B cell (primary cell): ENCODE measurements at regions not wholly inside any gene's neighbourhood (a gene's known extent, or its start where the extent isn't known, plus 50 kb on each side); places are given as distances from the start of the nearest gene placed in this dataset.

Source experiments
- EZH2 ChIP-seq: IDR thresholded peaks from 2 replicates; pipeline ENCODE4 v1.6.1; 2012; ENCODE audit warnings: borderline replicate concordance, low read depth, mild to moderate bottlenecking, moderate library complexity, low read length; ENCODE audit not compliant: insufficient read depth, poor library complexity, severe bottlenecking
- TF ChIP-seq, protein P1 (sequence below): fragments of 200-600 bp; IDR thresholded peaks from one replicate; pipeline ENCODE4 v1.8.0; 2022; ENCODE audit warnings: antibody characterized with exemption, mild to moderate bottlenecking

DNA sequence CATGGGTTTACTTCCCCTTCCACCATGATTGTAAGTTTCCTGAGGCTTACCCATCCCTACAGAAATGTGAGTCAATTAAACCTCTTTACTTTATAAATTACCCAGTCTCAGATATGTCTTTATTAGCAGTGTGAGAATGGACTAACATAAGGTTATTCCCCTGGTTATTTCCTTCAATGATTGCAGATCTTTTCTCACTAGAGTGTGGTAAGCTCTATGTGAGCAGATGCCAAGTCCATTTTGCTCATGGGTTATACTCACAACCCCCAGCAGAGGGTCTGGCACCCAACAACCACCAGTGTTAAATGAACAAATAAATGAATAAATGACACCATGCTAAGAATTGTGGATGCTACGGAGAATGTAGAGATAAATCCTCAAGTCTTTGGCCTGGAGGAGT, 472.8 kb downstream of the LIG4 start:
- TF ChIP-seq, protein P1, sequence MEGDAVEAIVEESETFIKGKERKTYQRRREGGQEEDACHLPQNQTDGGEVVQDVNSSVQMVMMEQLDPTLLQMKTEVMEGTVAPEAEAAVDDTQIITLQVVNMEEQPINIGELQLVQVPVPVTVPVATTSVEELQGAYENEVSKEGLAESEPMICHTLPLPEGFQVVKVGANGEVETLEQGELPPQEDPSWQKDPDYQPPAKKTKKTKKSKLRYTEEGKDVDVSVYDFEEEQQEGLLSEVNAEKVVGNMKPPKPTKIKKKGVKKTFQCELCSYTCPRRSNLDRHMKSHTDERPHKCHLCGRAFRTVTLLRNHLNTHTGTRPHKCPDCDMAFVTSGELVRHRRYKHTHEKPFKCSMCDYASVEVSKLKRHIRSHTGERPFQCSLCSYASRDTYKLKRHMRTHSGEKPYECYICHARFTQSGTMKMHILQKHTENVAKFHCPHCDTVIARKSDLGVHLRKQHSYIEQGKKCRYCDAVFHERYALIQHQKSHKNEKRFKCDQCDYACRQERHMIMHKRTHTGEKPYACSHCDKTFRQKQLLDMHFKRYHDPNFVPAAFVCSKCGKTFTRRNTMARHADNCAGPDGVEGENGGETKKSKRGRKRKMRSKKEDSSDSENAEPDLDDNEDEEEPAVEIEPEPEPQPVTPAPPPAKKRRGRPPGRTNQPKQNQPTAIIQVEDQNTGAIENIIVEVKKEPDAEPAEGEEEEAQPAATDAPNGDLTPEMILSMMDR: no peak
- no peak for TF ChIP-seq EZH2
